ENCODE measurements at regions not wholly inside any gene's neighbourhood (a gene's known extent, or its start where the extent isn't known, plus 50 kb on each side); places are given as distances from the start of the nearest gene placed in this dataset.

DNA sequence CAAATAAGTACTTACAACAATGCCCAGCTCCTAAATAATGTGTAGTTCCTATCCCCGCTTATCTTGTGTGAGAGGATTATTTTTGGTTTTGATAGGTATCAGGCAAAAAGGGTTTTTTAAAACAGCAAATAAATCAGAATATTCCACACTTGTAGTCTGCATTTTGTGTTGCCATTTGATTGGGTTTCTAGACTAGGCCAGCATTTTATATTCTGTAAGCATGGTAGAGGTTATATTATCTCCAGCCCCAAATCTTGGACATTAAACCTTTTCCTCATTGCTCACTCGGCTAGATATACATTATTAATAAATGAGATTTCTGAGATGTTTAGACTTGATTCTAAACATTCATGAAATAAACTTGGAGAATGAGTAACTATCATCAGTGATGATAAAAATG, 165.7 kb upstream of the C1orf21 start:
- DNase-seq = no peak

DNA sequence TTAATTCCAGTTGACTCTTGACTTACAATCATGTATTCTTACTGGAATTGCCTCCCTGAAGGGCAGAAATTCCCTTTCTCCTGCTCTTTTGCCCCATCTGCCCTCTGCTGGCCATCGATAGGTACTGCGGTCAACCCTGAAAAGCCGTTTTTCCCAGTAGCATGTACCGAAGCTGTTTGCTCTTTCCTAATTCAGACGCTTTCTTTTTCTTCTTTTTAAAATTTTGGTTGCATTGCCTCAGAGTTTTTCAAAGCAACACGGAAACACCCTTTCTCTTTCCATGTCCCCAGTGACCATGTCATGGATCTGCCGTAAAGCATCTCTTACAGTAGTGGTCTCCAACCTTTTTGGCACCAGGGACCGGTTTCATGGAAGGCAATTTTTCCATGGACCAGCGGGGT, 164.2 kb upstream of the C1orf21 start:
- peak; percentile 63 for DNase-seq

- DNase-seq = no peak
Observed at GRCh38 chr1:184223216-184223615, 163.6 kb upstream of the C1orf21 start.

DNA sequence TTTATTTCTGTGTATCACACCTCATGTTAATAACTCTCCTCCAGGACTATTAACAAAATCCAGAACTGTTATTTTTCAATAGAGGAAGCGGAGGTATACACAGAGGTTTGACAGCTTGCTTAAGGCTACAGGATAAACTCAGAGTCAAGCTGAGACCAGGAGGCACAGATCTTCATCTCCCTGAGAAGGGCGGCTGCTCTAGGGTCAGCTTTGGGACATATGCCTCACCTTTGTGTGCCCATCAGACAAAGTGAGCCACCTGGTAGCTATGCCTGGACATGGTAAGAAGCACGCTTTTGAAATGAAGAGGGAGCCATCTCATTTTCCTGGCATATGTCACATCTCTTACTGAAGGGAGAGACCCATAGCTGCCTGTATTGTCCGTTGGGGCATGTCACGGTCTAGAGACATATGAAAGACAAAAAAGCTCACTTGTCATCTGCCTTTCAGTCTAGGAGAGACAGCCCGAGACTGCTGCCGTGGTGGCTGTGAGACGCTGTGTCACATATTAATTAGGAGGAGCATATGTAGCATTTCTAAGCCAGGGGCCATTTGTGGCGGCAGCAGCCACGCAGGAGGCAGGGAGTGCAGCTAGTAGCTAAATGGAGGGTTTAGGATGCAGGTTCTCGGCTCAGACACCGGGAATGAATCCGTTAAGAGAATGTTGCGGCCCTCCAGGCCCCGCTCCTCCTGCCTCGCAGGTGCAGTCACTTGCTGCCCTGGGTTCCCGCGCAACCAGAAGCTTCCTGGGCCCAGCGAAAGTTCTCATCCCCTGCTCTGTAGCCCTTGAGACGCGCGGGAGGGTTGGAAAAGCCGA, 161.3 kb upstream of the C1orf21 start:
- no peak for DNase-seq

DNA sequence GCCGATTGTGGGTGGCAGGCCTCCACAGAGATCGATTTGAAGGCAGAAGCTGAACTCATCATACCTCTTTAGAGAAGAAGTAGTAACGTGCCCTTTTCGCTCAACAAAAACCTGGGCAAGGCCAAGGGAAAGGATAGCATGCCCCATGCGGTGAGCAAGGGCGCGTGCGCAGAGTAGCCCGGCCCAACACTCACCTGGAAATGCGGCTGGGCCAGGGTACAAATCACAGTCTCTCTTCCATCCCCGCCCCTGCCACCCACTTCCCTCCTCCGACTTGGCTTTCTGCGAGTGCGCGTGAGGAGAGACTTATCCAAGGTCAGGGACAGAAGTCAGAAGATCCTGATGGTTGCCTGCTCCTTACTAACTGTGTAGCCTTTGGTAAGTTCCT, 160.7 kb upstream of the C1orf21 start:
- DNase-seq = no peak

GRCh38 chr1:184228558-184228957, 158.3 kb upstream of the C1orf21 start:
- DNase-seq = no peak

DNA sequence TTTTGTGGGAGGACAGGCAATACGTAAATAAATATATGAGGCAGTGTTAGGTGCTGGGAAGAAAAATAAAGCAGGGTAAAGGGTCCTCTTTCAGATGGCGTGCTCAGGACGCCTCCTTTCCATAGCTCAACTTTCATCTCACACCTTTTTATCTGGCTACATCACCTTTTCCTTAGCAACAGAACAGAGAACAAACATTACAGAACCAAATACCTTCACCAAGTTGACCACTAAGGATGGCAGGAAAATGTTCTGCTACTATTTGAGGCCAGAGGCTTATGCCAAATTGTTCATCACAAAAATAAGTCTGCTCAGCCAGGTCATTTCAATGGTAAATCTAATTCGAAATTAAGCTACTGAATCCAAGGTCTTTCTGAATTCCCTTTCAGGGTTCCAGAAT, 149.2 kb upstream of the C1orf21 start:
- no peak for DNase-seq

GRCh38 chr1:184241446-184241845, 145.4 kb upstream of the C1orf21 start:
- DNase-seq = no peak

GRCh38 chr1:184242507-184242943, 144.3 kb upstream of the C1orf21 start:
- peak; percentile 16 for DNase-seq

DNA sequence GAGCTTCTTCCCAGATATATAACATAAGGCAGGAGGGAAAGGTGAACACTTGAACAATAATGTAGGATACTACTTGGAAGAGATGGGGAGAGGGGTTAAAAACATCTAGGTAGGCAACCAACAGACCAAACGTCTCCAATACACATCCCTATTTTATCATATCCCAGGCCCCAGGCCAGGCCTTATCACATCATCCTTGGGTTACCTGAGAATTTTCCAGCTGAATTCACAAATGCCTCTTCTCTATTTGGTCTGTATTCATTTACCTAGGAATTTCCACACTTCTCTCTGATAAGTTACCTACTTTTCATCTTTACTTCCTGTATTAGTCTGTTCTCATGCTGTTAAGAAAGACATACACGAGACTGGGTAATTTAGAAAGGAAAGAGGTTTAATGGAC, 141.9 kb upstream of the C1orf21 start:
- DNase-seq = no peak

DNA sequence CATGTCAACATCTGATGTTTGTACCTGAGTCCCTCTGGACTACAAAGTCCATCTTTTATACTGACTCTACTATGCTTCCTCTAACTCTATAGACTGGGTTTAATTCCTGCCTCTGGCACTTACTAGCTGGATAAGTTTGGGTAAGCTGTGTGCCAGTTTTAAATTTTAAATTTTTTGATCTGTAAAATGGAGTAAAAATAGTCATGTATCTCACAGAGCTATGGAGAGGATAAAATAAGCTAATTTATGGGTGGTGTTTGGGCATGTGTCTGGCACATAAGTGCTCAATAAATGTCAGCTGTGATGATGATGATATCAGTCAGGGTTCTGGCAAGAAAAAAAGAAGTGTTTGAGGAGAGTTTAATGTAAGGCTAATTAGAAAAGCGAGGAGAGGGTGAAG, 139.2 kb upstream of the C1orf21 start:
- no peak for DNase-seq

DNA sequence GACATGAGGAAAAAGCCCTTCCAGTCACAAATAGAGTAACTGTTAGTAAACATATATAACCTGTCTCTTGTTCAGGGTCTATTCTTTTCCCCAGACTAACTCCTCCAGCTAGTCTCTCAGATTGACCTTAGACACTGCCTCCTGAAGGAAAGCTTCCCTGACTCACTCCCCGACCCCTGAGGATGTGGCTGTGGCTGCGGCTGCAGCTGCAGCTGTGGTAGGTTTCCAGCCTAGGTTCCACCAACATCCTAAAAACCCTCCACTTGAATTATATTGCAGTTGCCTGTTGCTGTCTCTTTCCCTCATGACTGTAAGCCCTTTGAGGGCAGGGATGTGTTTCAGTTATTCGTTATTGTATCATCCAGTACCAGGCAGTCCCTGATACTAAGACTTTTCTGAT, 132.9 kb upstream of the C1orf21 start:
- no peak for DNase-seq

DNA sequence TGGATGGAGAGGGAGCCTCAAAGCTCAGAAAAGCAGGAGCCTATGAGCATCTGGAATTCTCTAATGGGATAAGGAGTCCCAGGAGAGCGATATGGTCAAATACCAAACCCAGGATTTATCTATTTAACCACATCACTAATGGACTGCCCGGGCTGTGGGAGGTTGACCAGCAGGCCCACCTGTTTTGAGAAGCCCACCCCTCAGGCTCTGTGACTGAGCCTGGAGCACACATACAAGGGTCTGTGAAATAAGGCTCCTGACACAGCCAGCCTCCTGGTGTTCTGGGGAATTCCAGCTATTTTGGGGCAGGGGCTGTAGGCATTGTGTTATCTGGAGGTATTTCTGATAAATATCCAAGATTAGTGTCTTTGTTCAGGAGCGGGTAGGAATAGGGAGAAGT, 132.0 kb upstream of the C1orf21 start:
- no peak for DNase-seq

- no peak for DNase-seq
Observed at GRCh38 chr1:184255560-184255959, 131.3 kb upstream of the C1orf21 start.

GRCh38 chr1:184257873-184258272, 129.0 kb upstream of the C1orf21 start:
- DNase-seq = no peak

DNA sequence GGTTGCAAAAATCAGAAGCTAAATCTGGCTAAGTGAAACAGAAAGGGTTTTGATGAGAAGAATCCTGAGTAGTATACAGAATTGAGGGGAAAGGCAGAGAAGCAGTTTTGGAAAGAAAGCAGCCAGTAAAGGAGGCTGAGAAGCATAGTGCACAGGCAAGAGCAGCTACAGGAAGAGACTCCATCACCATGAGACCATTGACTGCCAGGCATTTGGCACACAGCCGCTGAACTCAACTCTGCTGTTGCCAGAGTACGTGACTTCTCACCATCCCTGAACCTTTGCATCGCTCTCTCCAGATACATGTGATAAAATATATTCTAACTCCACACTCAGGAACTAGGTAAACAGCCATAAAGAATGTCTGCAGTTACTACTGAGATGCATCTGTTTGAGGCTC, 128.3 kb upstream of the C1orf21 start:
- DNase-seq = no peak

DNA sequence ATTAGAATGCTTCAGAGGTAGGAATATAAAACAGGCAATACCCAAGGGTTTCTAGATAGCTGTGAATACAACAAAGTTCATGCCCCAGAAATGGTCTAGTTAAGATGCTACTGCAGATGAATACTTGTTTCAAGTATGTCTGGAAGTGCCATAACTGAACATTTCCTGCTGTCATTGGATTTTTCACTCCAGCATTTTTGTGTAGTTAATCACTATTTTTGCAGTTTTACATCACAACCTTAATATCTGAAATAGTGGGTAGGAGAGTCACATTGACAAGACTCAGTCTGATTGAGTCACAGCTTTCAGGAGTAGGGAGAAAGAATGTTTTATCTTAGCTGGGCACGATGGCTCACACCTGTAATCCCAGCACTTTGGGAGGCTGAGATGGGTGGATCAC, 126.4 kb upstream of the C1orf21 start:
- no peak for DNase-seq

DNA sequence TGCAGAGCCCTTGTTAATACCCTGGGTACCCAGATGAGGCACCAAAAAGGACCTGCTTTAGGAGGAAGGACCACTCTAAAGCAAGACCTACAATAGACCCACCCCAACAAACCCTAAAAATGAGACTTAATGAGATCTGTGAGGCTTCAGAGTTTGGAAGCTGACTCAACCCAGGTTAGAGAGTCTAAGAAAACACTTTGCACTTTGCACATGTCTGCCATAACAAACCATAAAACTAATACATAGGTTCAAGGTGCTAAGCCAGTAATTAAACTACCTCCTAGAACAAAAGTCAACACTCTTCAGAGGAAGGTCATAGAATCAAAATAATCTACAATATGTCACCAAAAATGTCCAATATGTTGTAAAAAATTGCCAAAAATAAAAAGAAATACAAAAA, 124.7 kb upstream of the C1orf21 start:
- DNase-seq = peak; percentile 64

- no peak for DNase-seq
Observed at GRCh38 chr1:184267747-184268146, 119.1 kb upstream of the C1orf21 start.

DNA sequence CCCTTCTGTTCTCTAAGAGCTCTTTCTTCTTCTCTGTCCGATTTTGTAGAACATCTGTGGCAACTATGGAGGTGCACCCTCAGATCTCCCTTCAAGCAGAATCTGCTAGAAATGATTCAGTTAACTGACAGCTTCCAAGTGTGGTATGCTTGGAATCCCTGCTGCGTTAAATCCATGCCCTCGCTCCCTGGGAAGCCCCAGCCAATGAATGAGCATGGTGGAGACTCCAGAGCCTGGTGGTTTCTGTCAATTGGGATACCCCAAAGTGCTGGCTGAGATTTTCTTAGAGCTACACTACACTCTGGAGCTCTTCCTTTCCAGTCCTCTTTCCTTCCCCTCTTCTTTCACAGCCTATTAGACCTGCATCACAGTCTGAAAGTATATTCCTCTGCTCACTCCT, 116.3 kb upstream of the C1orf21 start:
- no peak for DNase-seq

GRCh38 chr1:184272175-184272866, 114.5 kb upstream of the C1orf21 start:
- peak; percentile 88 for DNase-seq

- DNase-seq = no peak
Observed at GRCh38 chr1:184276416-184276815, 110.4 kb upstream of the C1orf21 start.

DNA sequence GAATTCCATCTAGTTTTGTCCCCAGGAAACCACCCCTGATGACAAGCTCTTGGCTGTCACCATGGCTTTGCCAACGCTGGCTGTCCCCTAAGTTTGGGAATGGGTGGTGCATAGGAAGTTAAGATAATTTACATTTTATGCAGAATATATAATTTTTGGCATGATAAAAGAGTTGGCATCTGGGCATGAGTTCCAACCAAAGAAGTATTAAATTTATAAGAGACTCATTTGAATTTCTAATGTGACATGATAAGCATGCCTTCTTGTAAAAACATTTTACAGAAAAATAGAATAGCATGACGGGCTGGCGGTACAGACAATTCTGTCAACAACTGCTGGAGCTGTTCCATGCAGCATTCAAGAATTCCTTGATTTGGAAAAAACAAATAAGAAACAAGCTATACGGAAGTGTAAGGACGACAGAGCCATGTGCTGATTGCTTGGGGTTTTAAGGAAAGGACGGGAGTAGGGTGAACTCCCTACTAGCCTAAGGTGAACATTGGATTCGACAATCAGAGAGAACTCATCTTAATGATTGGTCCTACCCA, 106.8 kb upstream of the C1orf21 start:
- no peak for DNase-seq

GRCh38 chr1:184283999-184284398, 102.8 kb upstream of the C1orf21 start:
- DNase-seq = peak; percentile 65
